RWPE2 (cell line): ENCODE measurements at regions not wholly inside any gene's neighbourhood (a gene's known extent, or its start where the extent isn't known, plus 50 kb on each side); places are given as distances from the start of the nearest gene placed in this dataset.

Experiments used
- ATAC-seq: fragments of 200-7000 bp; cut with Tn5 transposase; 3 replicates; pipeline ENCODE4 v1.9.1; 2021; ENCODE audit warnings: low read depth
- DNase-seq: peaks from one replicate; pipeline ENCODE4 v3.0.0-alpha.2; 2020; ENCODE audit warnings: low spot score
- H3K27ac ChIP-seq: fragments of 450-650 bp; 2 replicates; pipeline ENCODE4 v1.5.1; 2017; ENCODE audit warnings: mild to moderate bottlenecking; ENCODE audit not compliant: poor library complexity, severe bottlenecking
- H3K27me3 ChIP-seq: fragments of 250-450 bp; sonication (Bioruptor Pico); 2 replicates; pipeline ENCODE4 v1.5.1; 2021; ENCODE audit warnings: mild to moderate bottlenecking, moderate library complexity; ENCODE audit not compliant: insufficient read depth, poor library complexity, severe bottlenecking
- H3K36me3 ChIP-seq: fragments of 250-450 bp; sonication (Bioruptor Pico); 2 replicates; pipeline ENCODE4 v1.5.1; 2020; ENCODE audit warnings: low read depth, mild to moderate bottlenecking, moderate library complexity
- H3K4me1 ChIP-seq: fragments of 250-450 bp; sonication (Bioruptor Pico); 2 replicates; pipeline ENCODE4 v1.5.1; 2021; ENCODE audit warnings: mild to moderate bottlenecking, moderate library complexity; ENCODE audit not compliant: insufficient read depth, poor library complexity, severe bottlenecking
- H3K4me3 ChIP-seq: fragments of 250-450 bp; sonication (Bioruptor Pico); 2 replicates; pipeline ENCODE4 v1.5.1; 2021; ENCODE audit warnings: mild to moderate bottlenecking, moderate library complexity; ENCODE audit not compliant: severe bottlenecking
- H3K9me3 ChIP-seq: fragments of 250-450 bp; sonication (Bioruptor Pico); 2 replicates; pipeline ENCODE4 v1.5.1; 2021; ENCODE audit warnings: mild to moderate bottlenecking, moderate library complexity; ENCODE audit not compliant: severe bottlenecking
- TF ChIP-seq, protein P1 (sequence below): fragments of 450-650 bp; IDR thresholded peaks from one replicate; pipeline ENCODE4 v1.5.1; 2017; ENCODE audit warnings: mild to moderate bottlenecking, moderate library complexity; ENCODE audit not compliant: poor library complexity, severe bottlenecking

DNA sequence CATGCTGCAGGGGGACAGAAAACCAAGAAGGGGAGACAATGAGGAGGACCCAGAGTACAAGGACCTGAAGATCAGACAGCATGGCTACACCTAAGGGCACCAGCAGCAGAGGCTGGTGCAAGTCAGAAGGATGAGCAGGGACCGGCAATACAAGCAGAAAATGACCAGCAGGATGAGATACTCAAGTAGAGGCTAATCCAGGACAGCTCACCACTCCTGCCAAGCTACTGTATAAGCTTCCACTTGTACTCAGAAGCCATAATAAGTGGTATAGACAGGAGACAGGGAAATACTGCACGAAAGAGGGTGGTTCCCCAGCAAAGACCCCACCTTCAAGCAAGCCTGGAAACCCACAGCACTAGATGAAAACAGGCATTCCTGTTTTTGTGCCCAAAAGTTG lies 138.7 kb upstream of the ZC3H12C start:
- Histone ChIP-seq H3K36me3 (no peaks in the 10 kb centered on the region), H3K4me1 (no peaks in the 10 kb centered on the region), H3K9me3 (no peaks in the 10 kb centered on the region), H3K27ac (no peak overlapping the region), H3K4me3 (no peak overlapping the region), H3K27me3 (no peaks in the 10 kb centered on the region)
- ATAC-seq = no peak
- TF ChIP-seq, protein P1, sequence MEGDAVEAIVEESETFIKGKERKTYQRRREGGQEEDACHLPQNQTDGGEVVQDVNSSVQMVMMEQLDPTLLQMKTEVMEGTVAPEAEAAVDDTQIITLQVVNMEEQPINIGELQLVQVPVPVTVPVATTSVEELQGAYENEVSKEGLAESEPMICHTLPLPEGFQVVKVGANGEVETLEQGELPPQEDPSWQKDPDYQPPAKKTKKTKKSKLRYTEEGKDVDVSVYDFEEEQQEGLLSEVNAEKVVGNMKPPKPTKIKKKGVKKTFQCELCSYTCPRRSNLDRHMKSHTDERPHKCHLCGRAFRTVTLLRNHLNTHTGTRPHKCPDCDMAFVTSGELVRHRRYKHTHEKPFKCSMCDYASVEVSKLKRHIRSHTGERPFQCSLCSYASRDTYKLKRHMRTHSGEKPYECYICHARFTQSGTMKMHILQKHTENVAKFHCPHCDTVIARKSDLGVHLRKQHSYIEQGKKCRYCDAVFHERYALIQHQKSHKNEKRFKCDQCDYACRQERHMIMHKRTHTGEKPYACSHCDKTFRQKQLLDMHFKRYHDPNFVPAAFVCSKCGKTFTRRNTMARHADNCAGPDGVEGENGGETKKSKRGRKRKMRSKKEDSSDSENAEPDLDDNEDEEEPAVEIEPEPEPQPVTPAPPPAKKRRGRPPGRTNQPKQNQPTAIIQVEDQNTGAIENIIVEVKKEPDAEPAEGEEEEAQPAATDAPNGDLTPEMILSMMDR = no peak
- DNase-seq = no peak

DNA sequence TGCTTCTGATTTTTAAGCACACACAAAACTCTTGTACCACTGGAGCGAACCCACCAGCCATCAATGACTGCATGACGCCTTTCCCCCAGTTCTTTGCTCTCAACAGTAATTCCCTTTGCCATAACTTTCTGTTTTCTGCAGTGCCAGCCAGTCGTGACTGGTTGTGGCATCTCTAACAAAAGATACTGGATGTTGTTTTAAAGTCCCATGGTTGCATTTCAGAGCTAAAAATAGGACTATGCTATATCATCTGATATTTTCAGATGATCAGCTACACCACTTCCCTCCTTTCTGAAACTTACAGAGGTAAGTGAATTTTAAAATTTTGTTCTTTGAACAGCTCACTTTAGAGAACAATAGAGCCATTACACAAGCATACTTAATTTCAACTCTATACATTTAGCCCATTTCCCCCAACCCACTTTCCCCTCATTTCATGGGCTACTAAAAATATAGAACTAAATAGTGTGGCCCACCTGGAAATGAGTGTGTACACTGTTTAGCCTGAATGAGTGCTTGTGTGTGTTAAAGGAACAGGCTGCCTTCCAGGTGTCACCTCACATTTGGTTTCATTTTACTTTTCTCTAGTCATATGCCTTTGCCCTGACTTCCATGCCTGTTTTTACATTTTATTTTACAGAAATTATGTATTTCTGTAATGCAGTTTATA lies 136.9 kb upstream of the ZC3H12C start:
- no peaks in the 10 kb centered on the region for H3K9me3 ChIP-seq
- H3K27ac ChIP-seq = no peak overlapping the region
- ATAC-seq (no peak), DNase-seq (no peak)
- TF ChIP-seq, protein P1 = no peak
- no peaks in the 10 kb centered on the region for H3K4me1 ChIP-seq
- H3K27me3 ChIP-seq = no peaks in the 10 kb centered on the region
- no peaks in the 10 kb centered on the region for H3K36me3 ChIP-seq
- no peak overlapping the region for H3K4me3 ChIP-seq

DNA sequence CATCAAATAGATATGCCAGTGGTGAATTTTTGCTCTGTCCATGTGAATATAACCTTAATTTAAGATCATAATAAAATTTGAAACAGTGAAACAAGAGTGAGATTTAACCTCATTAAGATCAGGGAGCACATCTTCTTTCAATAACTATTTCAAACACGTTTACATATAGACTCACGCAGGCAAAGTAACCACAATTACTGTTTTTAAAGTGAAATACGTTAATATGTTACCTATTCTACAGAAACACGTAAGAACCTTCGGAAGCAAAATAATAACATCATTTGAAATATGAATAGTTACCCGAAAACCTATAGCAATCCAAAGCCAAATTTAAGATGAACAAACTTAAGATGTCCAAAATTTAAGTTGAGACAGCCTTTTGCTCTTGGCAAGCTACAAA lies 136.2 kb upstream of the ZC3H12C start:
- ATAC-seq = no peak
- Histone ChIP-seq H3K27me3 (no peaks in the 10 kb centered on the region), H3K4me1 (no peaks in the 10 kb centered on the region), H3K36me3 (no peaks in the 10 kb centered on the region), H3K4me3 (no peak overlapping the region), H3K27ac (no peak overlapping the region), H3K9me3 (no peaks in the 10 kb centered on the region)
- no peak for DNase-seq
- TF ChIP-seq, protein P1 = no peak

DNA sequence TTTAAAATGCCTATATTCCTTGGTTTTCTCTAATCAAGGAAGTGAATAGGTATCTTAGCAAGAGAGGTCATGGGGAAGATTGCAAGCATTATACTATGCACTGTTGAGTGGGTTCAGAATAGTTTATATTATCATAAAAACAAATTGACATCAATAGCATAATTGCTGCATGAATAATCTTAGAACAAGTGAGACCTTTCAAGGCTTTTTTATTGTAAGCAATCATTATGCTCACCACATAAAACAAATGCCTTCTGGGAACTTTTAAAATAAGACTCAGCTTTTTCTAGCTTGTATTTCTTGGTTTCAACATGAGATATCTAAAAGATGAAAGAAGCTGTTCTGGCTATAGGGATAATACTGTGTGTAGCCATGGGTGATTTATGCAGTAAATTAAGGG lies 135.6 kb upstream of the ZC3H12C start:
- Histone ChIP-seq H3K4me1 (no peaks in the 10 kb centered on the region), H3K27me3 (no peaks in the 10 kb centered on the region), H3K4me3 (no peak overlapping the region), H3K27ac (no peak overlapping the region), H3K9me3 (no peaks in the 10 kb centered on the region), H3K36me3 (no peaks in the 10 kb centered on the region)
- DNase-seq = no peak
- TF ChIP-seq, protein P1 = no peak
- ATAC-seq = no peak

DNA sequence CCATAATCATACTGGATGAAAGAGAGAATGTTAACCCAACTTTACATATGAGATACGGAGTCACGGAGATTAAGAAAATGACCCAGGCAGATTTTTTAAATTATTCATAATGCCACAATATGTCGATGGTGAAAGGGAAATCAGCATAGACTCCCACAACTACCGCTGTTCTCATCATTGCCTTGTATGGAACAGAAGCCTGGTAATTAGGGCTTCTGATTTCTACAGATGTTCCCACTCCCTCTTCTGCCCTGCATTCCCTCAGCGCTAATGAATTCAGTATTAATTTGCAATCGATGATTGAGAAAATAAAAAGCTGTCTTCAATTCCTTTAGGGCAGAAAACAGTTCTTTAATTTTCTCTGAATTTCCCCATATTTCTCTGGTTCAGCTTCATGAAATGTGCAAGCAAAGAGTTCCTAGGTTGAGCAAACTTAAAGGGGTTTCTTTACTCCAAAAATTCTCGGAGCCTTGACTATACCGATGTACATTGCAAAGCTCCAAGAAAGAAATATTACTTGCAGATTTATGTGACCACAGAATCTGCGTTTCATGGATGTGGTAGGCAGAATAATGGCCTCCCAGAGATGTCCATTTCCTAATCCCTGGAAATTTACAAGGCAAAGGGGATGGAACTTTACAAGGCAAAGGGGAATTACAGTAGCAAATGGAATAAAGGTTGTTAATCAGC lies 134.9 kb upstream of the ZC3H12C start:
- ATAC-seq (no peak), DNase-seq (no peak)
- no peaks in the 10 kb centered on the region for H3K36me3 ChIP-seq
- TF ChIP-seq, protein P1 = no peak
- no peaks in the 10 kb centered on the region for H3K4me1 ChIP-seq
- no peaks in the 10 kb centered on the region for H3K9me3 ChIP-seq
- H3K27me3 ChIP-seq = no peaks in the 10 kb centered on the region
- H3K4me3 ChIP-seq = no peak overlapping the region
- no peak overlapping the region for H3K27ac ChIP-seq
